ENCODE measurements at regions not wholly inside any gene's neighbourhood (a gene's known extent, or its start where the extent isn't known, plus 50 kb on each side); places are given as distances from the start of the nearest gene placed in this dataset.
A peak's percentile ranks its signal among the peaks of the same experiment; 100 is the strongest.

DNA sequence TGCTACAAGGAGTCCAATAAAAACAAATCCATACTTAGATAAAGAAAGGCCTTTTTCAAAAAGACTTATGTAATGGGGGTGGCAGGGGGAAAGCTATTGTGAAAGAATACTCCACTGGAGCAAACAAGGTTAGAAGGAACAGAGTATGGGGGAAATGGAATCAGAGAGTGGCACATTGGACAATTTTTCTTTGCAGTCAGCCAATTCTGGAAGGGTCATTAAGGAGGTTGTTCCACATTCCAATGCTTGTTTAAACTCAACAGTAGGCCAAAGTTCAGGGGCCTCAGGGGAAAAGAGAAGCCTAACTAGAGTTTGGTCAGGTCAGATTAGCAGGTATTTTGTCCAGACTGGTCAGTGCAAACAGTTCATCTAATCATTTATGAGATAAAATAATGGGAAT, 105.2 kb upstream of the RESF1 start:
- H3K4me3 ChIP-seq (replicated peaks in 1 of 2; ENCODE audit: low read depth in 2 of 2, low read length in 2 of 2), result no peak overlapping the region
- TF ChIP-seq, protein P1, sequence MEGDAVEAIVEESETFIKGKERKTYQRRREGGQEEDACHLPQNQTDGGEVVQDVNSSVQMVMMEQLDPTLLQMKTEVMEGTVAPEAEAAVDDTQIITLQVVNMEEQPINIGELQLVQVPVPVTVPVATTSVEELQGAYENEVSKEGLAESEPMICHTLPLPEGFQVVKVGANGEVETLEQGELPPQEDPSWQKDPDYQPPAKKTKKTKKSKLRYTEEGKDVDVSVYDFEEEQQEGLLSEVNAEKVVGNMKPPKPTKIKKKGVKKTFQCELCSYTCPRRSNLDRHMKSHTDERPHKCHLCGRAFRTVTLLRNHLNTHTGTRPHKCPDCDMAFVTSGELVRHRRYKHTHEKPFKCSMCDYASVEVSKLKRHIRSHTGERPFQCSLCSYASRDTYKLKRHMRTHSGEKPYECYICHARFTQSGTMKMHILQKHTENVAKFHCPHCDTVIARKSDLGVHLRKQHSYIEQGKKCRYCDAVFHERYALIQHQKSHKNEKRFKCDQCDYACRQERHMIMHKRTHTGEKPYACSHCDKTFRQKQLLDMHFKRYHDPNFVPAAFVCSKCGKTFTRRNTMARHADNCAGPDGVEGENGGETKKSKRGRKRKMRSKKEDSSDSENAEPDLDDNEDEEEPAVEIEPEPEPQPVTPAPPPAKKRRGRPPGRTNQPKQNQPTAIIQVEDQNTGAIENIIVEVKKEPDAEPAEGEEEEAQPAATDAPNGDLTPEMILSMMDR (IDR thresholded peaks at IDR 0.05; ENCODE audit: low read depth, low read length), result no peak
- peak in 1 of 2 donors; percentile 23 for DNase-seq (ENCODE audit: low read depth in 2 of 2)

DNA sequence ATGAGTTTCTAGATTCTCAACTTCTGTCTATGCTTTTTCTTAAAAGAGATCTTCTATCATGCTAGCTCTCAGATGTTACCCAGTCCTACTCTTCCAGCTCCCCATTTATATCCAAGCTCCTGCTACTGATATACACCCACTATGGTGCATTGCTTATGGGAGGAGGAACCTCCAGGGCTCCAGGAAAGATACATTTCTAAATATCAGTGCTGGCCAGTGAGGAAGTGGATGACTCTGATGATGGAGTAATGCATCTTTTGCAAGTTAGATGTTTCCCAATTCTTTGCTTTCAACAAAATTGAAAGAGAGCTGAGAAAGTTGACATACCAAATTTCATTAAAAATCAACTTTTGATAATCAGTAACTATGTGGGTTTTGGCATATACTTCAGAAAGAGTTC, 105.7 kb upstream of the RESF1 start:
- peak; percentile 20 to 29 for DNase-seq (ENCODE audit: low read depth in 2 of 2)
- no peak overlapping the region for H3K4me3 ChIP-seq (replicated peaks in 1 of 2; ENCODE audit: low read depth in 2 of 2, low read length in 2 of 2)
- TF ChIP-seq, protein P1 (IDR thresholded peaks at IDR 0.05; ENCODE audit: low read depth, low read length), result no peak

GRCh38 chr12:31850268-31850667, 108.9 kb upstream of the RESF1 start:
- TF ChIP-seq, protein P1 (IDR thresholded peaks at IDR 0.05; ENCODE audit: low read depth, low read length), result no peak
- DNase-seq (ENCODE audit: low read depth in 2 of 2), result no peak
- no peak overlapping the region for H3K4me3 ChIP-seq (replicated peaks in 1 of 2; ENCODE audit: low read depth in 2 of 2, low read length in 2 of 2)

DNA sequence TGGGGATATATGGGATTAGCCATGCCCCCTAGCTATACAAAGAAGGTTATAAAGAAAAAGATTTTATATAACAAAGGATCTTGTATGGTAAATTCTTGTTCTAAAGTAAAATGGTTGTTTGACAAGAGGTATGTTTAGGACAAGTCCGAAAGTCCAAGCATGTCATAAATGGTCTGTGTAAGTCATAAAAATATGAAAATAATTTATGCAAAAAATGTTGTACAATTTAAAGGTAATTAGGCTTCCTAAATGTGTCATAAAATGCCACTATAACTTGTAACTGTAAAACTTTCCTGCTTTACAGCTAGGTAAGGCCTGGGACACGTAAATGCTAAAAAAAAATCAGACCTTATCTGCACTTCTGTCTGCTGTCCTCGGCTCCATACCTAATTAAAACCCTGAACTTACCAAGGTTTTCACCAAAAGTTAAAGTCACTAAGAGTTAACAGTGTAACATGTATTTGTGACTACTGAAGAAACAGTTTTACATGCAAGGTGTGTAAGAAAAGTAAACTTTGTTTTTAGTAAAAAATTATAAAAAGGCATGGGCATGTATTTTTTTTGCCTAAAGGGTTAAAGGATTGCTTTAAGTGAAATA, 110.0 kb upstream of the RESF1 start:
- no peak overlapping the region for H3K4me3 ChIP-seq (replicated peaks in 1 of 2; ENCODE audit: low read depth in 2 of 2, low read length in 2 of 2)
- TF ChIP-seq, protein P1 (IDR thresholded peaks at IDR 0.05; ENCODE audit: low read depth, low read length), result no peak
- peak in 1 of 2 donors; percentile 52 for DNase-seq (ENCODE audit: low read depth in 2 of 2)

- TF ChIP-seq, protein P1 (IDR thresholded peaks at IDR 0.05; ENCODE audit: low read depth, low read length), result no peak
- no peak for DNase-seq (ENCODE audit: low read depth in 2 of 2)
- no peak overlapping the region for H3K4me3 ChIP-seq (replicated peaks in 1 of 2; ENCODE audit: low read depth in 2 of 2, low read length in 2 of 2)
Measured at GRCh38 chr12:31846405-31846804, 112.8 kb upstream of the RESF1 start.

- no peak overlapping the region for H3K4me3 ChIP-seq (replicated peaks in 1 of 2; ENCODE audit: low read depth in 2 of 2, low read length in 2 of 2)
- no peak for DNase-seq (ENCODE audit: low read depth in 2 of 2)
- TF ChIP-seq, protein P1 (IDR thresholded peaks at IDR 0.05; ENCODE audit: low read depth, low read length), result no peak
Measured at GRCh38 chr12:31845613-31846322, 113.4 kb upstream of the RESF1 start.

Data from cardiac fibroblast (primary cell).